GM12872 (cell line): ENCODE measurements at regions not wholly inside any gene's neighbourhood (a gene's known extent, or its start where the extent isn't known, plus 50 kb on each side); places are given as distances from the start of the nearest gene placed in this dataset.

Experiments
- TF ChIP-seq, protein P1 (sequence below): IDR thresholded peaks from 3 replicates; pipeline ENCODE4 v1.5.1; 2011; ENCODE audit warnings: low read depth, mild to moderate bottlenecking, low read length, moderate library complexity; ENCODE audit not compliant: insufficient read depth

DNA sequence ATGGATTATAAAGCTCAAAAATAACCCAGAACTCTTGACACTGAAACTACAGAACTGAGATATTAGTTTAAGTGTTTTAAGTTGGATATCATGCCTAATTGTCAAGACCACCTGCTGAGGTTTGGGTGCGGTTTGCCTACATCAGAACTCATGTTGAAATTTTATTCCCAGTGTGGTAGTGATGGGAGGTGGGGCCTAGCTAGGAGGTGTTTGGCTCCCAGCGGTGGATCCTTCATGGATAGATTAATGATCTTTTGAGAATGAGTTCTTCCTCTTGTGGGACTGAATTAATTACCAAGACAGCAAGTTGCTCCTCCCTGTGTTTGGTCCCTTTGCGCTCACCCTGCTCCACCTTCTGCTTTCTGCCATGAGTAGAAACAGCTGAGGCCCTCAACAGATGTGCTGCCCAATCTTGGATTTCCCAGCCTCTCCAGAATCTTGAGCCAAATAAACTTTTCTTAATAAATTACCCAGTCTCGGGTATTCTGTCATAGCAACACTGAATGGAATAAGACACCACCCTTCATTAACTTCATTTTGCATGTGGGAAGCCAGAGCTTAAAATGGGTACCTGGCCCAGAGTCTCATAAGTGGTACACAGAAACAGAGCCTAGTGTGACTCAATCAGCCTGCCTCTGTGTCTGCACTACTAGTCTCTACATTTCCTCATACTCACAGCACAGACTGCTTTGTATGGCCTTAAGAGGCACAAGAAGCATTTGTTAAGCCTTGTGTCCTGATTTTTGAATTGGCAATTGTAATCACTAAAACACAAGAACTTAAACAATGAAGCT lies 158.4 kb downstream of the IBTK start:
- TF ChIP-seq, protein P1, sequence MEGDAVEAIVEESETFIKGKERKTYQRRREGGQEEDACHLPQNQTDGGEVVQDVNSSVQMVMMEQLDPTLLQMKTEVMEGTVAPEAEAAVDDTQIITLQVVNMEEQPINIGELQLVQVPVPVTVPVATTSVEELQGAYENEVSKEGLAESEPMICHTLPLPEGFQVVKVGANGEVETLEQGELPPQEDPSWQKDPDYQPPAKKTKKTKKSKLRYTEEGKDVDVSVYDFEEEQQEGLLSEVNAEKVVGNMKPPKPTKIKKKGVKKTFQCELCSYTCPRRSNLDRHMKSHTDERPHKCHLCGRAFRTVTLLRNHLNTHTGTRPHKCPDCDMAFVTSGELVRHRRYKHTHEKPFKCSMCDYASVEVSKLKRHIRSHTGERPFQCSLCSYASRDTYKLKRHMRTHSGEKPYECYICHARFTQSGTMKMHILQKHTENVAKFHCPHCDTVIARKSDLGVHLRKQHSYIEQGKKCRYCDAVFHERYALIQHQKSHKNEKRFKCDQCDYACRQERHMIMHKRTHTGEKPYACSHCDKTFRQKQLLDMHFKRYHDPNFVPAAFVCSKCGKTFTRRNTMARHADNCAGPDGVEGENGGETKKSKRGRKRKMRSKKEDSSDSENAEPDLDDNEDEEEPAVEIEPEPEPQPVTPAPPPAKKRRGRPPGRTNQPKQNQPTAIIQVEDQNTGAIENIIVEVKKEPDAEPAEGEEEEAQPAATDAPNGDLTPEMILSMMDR = no peak

DNA sequence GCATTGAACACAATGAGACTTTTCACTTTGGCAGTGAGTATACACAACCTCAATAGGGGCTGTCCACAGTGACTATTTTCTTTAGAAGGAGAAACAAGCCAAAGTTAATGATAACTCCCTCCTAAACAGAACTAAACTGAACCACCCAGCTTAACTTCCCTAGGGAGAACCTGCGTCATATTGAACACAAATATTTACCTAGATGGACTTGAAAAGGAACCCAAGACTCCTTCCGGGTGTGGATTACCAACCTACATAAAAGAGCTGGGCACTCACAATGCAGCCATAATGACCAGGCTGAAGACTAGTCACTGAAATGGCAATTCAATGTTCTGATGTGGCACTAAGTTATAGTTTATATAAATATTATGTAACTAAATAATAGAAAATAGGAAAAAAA lies 160.6 kb downstream of the IBTK start:
- TF ChIP-seq, protein P1 = no peak

DNA sequence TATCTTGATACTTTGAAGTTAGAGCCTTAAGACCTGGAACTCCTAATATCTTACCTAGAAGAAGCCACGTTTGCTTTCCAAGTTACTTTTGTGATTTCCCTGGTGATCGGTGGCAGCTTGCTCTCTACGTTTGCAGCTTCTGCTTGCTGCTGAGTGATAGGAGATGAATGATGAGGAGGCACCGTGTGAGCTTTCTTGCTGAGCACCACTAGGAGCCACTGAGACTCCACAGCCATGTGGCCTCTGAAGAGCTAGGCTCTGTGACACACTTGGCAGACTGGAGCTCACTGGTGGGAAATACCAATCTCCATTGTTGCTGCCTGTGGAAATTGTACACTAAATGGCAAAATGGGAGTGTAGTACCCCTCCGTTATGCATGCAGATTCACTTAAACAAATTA lies 161.8 kb downstream of the IBTK start:
- TF ChIP-seq, protein P1 = no peak

DNA sequence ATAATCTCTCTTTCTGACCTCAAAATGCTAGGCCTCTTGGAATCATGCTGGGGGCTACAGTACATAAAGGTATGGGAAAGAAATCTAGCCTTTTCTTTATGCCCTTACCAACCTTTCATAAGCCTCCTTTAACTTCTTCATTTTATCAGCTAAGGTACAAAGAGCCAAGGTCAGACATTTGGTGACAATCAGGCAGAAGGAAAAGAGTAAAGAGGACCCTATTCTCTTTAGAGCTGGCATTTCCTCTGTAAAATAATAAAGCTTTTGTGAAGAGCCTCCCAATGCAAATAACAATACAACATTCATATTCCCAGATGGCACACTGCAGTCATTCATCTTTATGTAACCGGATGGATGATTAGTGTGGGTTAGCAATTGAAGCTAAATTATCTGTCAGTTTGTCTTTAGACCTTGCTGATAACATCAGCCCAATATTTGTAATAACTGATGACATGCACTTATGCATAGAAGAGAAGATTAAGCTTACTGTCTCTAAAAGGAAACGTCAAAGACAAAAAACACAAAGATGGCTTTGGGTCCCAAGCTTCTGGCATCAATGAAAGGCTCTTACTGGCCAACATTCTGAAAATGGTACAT lies 163.1 kb downstream of the IBTK start:
- TF ChIP-seq, protein P1 = no peak

DNA sequence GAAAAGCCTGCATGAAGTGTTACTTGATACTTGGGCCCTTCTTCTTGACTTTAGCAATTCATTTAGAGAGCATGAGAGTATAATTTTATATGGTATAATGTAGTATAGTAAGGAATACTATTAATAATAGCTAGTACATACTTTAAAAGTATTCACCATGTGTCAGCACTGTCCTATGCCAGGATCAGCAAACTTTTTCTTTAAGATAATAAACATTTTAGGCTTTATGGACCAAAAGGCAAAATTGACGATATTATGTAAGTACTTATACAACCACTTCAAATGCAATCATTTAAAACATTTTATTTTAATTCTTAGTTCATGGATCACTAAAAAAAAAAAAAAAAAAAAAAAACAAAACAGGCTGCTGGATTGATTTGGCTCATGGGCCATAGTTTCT lies 163.9 kb downstream of the IBTK start:
- TF ChIP-seq, protein P1 = no peak

DNA sequence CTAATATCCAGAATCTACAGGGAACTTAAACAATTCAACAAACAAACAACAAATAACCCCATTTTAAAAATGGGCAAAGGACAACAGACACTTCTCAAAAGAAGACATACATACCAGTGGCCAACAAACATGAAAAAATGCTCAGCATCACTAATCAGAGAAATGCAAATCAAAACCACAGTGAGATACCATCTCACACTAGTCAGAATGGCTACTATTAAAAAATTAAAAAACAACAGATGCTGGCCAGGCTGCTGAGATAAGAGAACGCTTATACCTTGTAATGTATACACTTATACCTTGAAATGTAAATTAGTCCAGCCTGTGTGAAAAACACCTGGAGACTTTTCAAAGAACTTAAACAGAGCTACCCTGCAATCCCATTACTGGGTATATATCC lies 166.8 kb downstream of the IBTK start:
- TF ChIP-seq, protein P1 = no peak

DNA sequence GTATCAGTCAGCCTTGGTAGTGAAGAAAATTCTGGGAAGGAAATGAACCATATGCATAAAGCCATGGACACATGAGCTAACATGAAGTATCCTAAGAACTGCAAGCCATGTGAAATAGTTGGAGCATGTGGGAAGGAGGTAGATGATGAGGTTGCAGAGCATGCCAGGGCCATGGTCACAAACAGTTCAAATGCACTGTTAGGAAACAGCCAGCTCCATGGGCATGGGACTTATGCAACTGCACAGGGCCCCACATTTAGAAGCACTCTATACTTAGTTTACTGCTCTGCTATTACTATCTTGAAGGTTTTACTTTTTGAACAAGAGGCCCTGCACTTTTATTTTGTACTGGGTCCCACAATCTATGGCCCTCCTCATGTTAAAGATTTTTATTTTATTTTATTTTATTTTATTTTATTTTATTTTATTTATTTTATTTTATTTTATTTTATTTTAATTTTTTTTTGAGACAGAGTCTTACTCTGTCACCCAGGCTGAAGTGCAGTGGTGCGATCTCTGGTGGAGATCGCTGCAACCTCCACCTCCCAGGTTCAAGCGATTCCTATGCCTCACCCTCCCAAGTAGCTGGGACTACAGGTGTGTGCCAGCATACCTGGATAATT lies 169.1 kb downstream of the IBTK start:
- TF ChIP-seq, protein P1 = no peak
